HG02981 (cell line): ENCODE measurements at regions not wholly inside any gene's neighbourhood (a gene's known extent, or its start where the extent isn't known, plus 50 kb on each side); places are given as distances from the start of the nearest gene placed in this dataset.

Source experiments
- ATAC-seq: cut with Tn5 transposase; IDR thresholded peaks from one replicate; pipeline ENCODE4 v1.9.1; 2021; ENCODE audit warnings: mild to moderate bottlenecking, moderate library complexity; ENCODE audit not compliant: unreplicated experiment

GRCh38 chr1:82441402-82441801 is 640.7 kb downstream of the ADGRL2 start:
- no peak for ATAC-seq

GRCh38 chr1:82423174-82423815 is 622.6 kb downstream of the ADGRL2 start:
- ATAC-seq: no peak

GRCh38 chr1:82421782-82422181 is 621.0 kb downstream of the ADGRL2 start:
- ATAC-seq: no peak

- ATAC-seq: no peak
Measured at GRCh38 chr1:82420584-82420983, 619.9 kb downstream of the ADGRL2 start.

- ATAC-seq: no peak
Measured at GRCh38 chr1:82411605-82412004, 610.9 kb downstream of the ADGRL2 start.

GRCh38 chr1:82405333-82405732 is 604.6 kb downstream of the ADGRL2 start:
- ATAC-seq: no peak

- no peak for ATAC-seq
Measured at GRCh38 chr1:82401116-82401515, 600.4 kb downstream of the ADGRL2 start.

GRCh38 chr1:82400521-82400920 is 599.8 kb downstream of the ADGRL2 start:
- ATAC-seq: no peak

GRCh38 chr1:82399093-82399492 is 598.4 kb downstream of the ADGRL2 start:
- ATAC-seq: no peak

GRCh38 chr1:82398357-82398756 is 597.6 kb downstream of the ADGRL2 start:
- no peak for ATAC-seq

- ATAC-seq: no peak
Measured at GRCh38 chr1:82395440-82395839, 594.7 kb downstream of the ADGRL2 start.

- no peak for ATAC-seq
Measured at GRCh38 chr1:82392946-82393345, 592.2 kb downstream of the ADGRL2 start.

GRCh38 chr1:82392513-82392912 is 591.8 kb downstream of the ADGRL2 start:
- no peak for ATAC-seq

- ATAC-seq: no peak
Measured at GRCh38 chr1:82391712-82392111, 591.0 kb downstream of the ADGRL2 start.

GRCh38 chr1:82390627-82391026 is 589.9 kb downstream of the ADGRL2 start:
- no peak for ATAC-seq

- no peak for ATAC-seq
Measured at GRCh38 chr1:82388679-82389078, 587.9 kb downstream of the ADGRL2 start.

GRCh38 chr1:82387012-82387366 is 586.3 kb downstream of the ADGRL2 start:
- ATAC-seq: no peak

- ATAC-seq: no peak
Measured at GRCh38 chr1:82386365-82387011, 585.8 kb downstream of the ADGRL2 start.

- no peak for ATAC-seq
Measured at GRCh38 chr1:82384776-82385175, 584.0 kb downstream of the ADGRL2 start.

- ATAC-seq: no peak
Measured at GRCh38 chr1:82377201-82377884, 576.6 kb downstream of the ADGRL2 start.

GRCh38 chr1:82373710-82374109 is 573.0 kb downstream of the ADGRL2 start:
- no peak for ATAC-seq

GRCh38 chr1:82371844-82372498 is 571.2 kb downstream of the ADGRL2 start:
- ATAC-seq: no peak
